Trophoblast cell (in vitro differentiated cells and primary cell): ENCODE measurements at regions not wholly inside any gene's neighbourhood (a gene's known extent, or its start where the extent isn't known, plus 50 kb on each side); places are given as distances from the start of the nearest gene placed in this dataset.

ENCODE experiments used
- DNase-seq, 2 donors: peaks; one replicate each; pipeline ENCODE4 v3.0.0-alpha.2; 2016
- H2AFZ ChIP-seq: 2 replicates; pipeline ENCODE4 v1.6.1; 2013; ENCODE audit warnings: low read length, moderate library complexity, mild to moderate bottlenecking; ENCODE audit not compliant: insufficient read depth, poor library complexity
- H2AK5ac ChIP-seq: 2 replicates; pipeline ENCODE4 v1.6.1; 2013; ENCODE audit warnings: mild to moderate bottlenecking, low read length
- H2BK120ac ChIP-seq: 2 replicates; pipeline ENCODE4 v1.6.1; 2013; ENCODE audit warnings: low read length, mild to moderate bottlenecking, moderate library complexity; ENCODE audit not compliant: insufficient read depth, poor library complexity
- H2BK12ac ChIP-seq: 2 replicates; pipeline ENCODE4 v1.6.1; 2013; ENCODE audit warnings: mild to moderate bottlenecking, low read length, moderate library complexity
- H2BK5ac ChIP-seq: 2 replicates; pipeline ENCODE4 v1.6.1; 2013; ENCODE audit warnings: low read length, low read depth, moderate library complexity, mild to moderate bottlenecking; ENCODE audit not compliant: poor library complexity
- H3K14ac ChIP-seq: 2 replicates; pipeline ENCODE4 v1.6.1; 2013; ENCODE audit warnings: mild to moderate bottlenecking, low read length
- H3K18ac ChIP-seq: 2 replicates; pipeline ENCODE4 v1.6.1; 2013; ENCODE audit warnings: mild to moderate bottlenecking, low read length
- H3K23ac ChIP-seq: 2 replicates; pipeline ENCODE4 v1.6.1; 2013; ENCODE audit warnings: low read length
- H3K27ac ChIP-seq: 2 replicates; pipeline ENCODE4 v1.5.1; 2013; ENCODE audit warnings: low read depth, mild to moderate bottlenecking, inconsistent platforms, low read length, moderate library complexity
- H3K27me3 ChIP-seq: 2 replicates; pipeline ENCODE4 v1.6.1; 2013; ENCODE audit warnings: inconsistent platforms, mild to moderate bottlenecking, low read length, moderate library complexity; ENCODE audit not compliant: insufficient read depth
- H3K36me3 ChIP-seq, 2 experiments: 1 replicate in 1 of 2; 2 replicates in 1 of 2; pipeline ENCODE4 v1.6.1; 2013; ENCODE audit warnings: low read length in 2 of 2, mild to moderate bottlenecking in 2 of 2, moderate library complexity in 1 of 2; ENCODE audit not compliant: insufficient read depth in 2 of 2, control insufficient read depth in 1 of 2
- H3K4ac ChIP-seq: 2 replicates; pipeline ENCODE4 v1.6.1; 2013; ENCODE audit warnings: low read depth, mild to moderate bottlenecking, low read length, moderate library complexity
- H3K4me1 ChIP-seq, 2 experiments: 1 replicate in 1 of 2; 2 replicates in 1 of 2; pipeline ENCODE4 v1.6.1; 2013; ENCODE audit warnings: low read length in 2 of 2, mild to moderate bottlenecking in 2 of 2, moderate library complexity in 1 of 2; ENCODE audit not compliant: insufficient read depth in 2 of 2, control insufficient read depth in 1 of 2
- H3K4me2 ChIP-seq: 2 replicates; pipeline ENCODE4 v1.6.1; 2013; ENCODE audit warnings: inconsistent platforms, mild to moderate bottlenecking, low read length, moderate library complexity
- H3K4me3 ChIP-seq: 2 replicates; pipeline ENCODE4 v1.5.1; 2013; ENCODE audit warnings: mild to moderate bottlenecking, low read depth, low read length, inconsistent platforms
- H3K79me1 ChIP-seq: one replicate; pipeline ENCODE4 v1.6.1; 2013; ENCODE audit warnings: low read length
- H3K79me2 ChIP-seq: 2 replicates; pipeline ENCODE4 v1.6.1; 2013; ENCODE audit warnings: low read length, mild to moderate bottlenecking; ENCODE audit not compliant: control insufficient read depth, insufficient read depth, poor library complexity
- H3K9ac ChIP-seq: 2 replicates; pipeline ENCODE4 v1.6.1; 2013; ENCODE audit warnings: mild to moderate bottlenecking, low read length
- H3K9me3 ChIP-seq: 2 replicates; pipeline ENCODE4 v1.6.1; 2013; ENCODE audit warnings: low read depth, mild to moderate bottlenecking, control low read depth, inconsistent platforms, low read length; ENCODE audit not compliant: insufficient read depth
- H4K12ac ChIP-seq: 2 replicates; pipeline ENCODE4 v1.6.1; 2013; ENCODE audit warnings: low read depth, mild to moderate bottlenecking, low read length, moderate library complexity
- H4K8ac ChIP-seq: 2 replicates; pipeline ENCODE4 v1.6.1; 2013; ENCODE audit warnings: low read depth, mild to moderate bottlenecking, low read length, moderate library complexity
- H4K91ac ChIP-seq: one replicate; pipeline ENCODE4 v1.6.1; 2013; ENCODE audit warnings: low read depth, mild to moderate bottlenecking, low read length, moderate library complexity
- WGBS: extraction: QIAGEN DNeasy Blood & Tissue Kit; methylation state at CpG from one replicate; pipeline ENCODE4 v1.1.7; 2013; ENCODE audit warnings: missing lambda C conversion rate; ENCODE audit not compliant: insufficient read length, insufficient coverage; ENCODE audit errors: extremely low coverage; 5-methylcytosine and 5-hydroxymethylcytosine counted together

DNA sequence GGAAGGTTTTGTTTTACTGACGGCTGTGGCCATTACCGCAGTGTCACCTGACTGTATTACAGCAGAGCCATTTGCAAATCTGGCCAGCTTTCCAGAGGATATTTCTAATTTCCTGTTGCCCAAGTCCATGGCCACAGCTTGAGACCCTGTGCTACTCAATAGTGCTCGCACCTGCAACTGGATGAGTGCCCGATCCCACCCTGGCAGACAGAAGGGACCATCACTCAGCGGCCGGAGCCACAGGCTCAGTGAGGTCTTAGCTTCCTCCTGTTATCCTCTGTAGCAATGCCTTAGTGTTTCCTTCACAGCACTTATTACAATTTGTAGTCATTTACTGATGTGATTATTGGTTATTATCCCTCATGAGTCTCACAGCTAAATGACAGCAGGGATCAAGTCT is 184.8 kb downstream of the LRRN1 start:
- Histone ChIP-seq H3K4me2 (no peak overlapping the region), H4K12ac (no peak overlapping the region), H3K23ac (no peak overlapping the region), H3K9me3 (no peaks in the 10 kb centered on the region), H4K91ac (no peak overlapping the region), H2BK120ac (no peak overlapping the region), H4K8ac (no peak overlapping the region), H3K9ac (no peak overlapping the region), H3K79me1 (no peaks in the 10 kb centered on the region), H3K36me3 (no peaks in the 10 kb centered on the region), H2AFZ (no peak overlapping the region), H3K27ac (no peak overlapping the region), H2AK5ac (no peak overlapping the region), H3K27me3 (no peaks in the 10 kb centered on the region), H3K18ac (no peak overlapping the region), H3K4me3 (no peak overlapping the region), H3K4ac (no peak overlapping the region), H2BK5ac (no peak overlapping the region), H3K14ac (no peak overlapping the region), H2BK12ac (no peak overlapping the region), H3K4me1 (no peaks in the 10 kb centered on the region), H3K79me2 (no peaks in the 10 kb centered on the region)
- WGBS, result no CpG with 5 or more reads among the region's 6 CpGs
- no peak for DNase-seq

DNA sequence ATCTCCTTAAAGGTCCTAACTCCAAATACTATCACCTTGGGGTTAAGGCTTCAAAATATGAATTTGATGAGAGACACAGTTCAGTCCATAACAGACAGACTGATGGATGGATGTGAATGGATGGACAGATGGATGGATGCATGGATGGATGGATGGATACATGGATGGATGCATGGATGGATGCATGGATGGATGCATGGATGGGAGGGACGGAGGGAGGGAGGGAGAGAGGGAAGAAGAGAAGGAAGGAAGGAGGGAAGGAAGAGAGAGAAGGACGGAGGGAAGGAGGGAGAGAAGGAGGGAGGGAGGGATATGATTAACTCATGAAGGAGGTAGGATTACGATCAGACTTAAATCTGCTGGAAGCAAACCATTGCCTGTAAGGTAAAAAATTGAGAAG is 192.4 kb downstream of the LRRN1 start:
- Histone ChIP-seq H4K12ac (no peak overlapping the region), H3K36me3 (no peaks in the 10 kb centered on the region), H3K18ac (no peak overlapping the region), H3K79me2 (no peaks in the 10 kb centered on the region), H3K4me1 (no peaks in the 10 kb centered on the region), H3K4me3 (no peak overlapping the region), H4K91ac (no peak overlapping the region), H2AFZ (no peak overlapping the region), H3K14ac (no peak overlapping the region), H3K9ac (no peak overlapping the region), H3K79me1 (no peaks in the 10 kb centered on the region), H4K8ac (no peak overlapping the region), H2AK5ac (no peak overlapping the region), H3K27me3 (no peaks in the 10 kb centered on the region), H3K4ac (no peak overlapping the region), H3K23ac (no peak overlapping the region), H3K27ac (no peak overlapping the region), H3K9me3 (no peaks in the 10 kb centered on the region), H3K4me2 (no peak overlapping the region), H2BK5ac (no peak overlapping the region), H2BK120ac (no peak overlapping the region), H2BK12ac (no peak overlapping the region)
- 100% methylated on average over 1 of the region's 3 CpGs for WGBS
- DNase-seq, result no peak

DNA sequence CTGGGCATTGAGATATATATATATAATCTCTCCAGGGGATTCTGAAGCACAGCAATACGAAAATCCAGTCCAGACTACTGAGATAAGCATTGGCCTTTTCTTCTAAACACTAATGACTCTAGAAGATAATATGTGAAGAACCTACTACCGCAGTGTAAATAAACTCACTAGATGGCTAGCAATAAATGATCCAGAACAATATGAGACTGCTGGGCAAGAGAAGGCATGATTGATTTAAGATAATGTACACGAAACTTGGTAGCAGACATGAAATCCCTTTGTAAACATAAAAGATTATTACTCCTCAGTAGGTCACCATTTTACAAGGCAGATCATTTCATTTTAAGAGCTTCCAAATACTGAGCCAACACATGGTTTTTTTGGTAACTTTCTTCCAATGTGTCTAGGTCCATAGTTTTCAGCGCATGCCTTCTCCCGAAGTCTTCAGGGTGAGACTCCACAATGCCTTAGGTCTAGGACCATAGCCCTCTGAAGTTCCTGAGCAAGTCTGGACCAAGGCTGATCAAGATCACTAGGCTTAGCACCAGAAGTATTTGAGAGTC is 193.2 kb downstream of the LRRN1 start:
- Histone ChIP-seq H3K4me2 (no peak overlapping the region), H4K12ac (no peak overlapping the region), H3K79me1 (no peaks in the 10 kb centered on the region), H2BK5ac (no peak overlapping the region), H2AFZ (no peak overlapping the region), H2BK120ac (no peak overlapping the region), H2BK12ac (no peak overlapping the region), H3K4ac (no peak overlapping the region), H3K4me1 (no peaks in the 10 kb centered on the region), H3K18ac (no peak overlapping the region), H3K14ac (no peak overlapping the region), H3K79me2 (no peaks in the 10 kb centered on the region), H3K9me3 (no peaks in the 10 kb centered on the region), H3K23ac (no peak overlapping the region), H3K9ac (no peak overlapping the region), H4K8ac (no peak overlapping the region), H3K27me3 (no peaks in the 10 kb centered on the region), H2AK5ac (no peak overlapping the region), H4K91ac (no peak overlapping the region), H3K36me3 (no peaks in the 10 kb centered on the region), H3K27ac (no peak overlapping the region), H3K4me3 (no peak overlapping the region)
- no CpG with 5 or more reads among the region's 5 CpGs for WGBS
- no peak for DNase-seq

DNA sequence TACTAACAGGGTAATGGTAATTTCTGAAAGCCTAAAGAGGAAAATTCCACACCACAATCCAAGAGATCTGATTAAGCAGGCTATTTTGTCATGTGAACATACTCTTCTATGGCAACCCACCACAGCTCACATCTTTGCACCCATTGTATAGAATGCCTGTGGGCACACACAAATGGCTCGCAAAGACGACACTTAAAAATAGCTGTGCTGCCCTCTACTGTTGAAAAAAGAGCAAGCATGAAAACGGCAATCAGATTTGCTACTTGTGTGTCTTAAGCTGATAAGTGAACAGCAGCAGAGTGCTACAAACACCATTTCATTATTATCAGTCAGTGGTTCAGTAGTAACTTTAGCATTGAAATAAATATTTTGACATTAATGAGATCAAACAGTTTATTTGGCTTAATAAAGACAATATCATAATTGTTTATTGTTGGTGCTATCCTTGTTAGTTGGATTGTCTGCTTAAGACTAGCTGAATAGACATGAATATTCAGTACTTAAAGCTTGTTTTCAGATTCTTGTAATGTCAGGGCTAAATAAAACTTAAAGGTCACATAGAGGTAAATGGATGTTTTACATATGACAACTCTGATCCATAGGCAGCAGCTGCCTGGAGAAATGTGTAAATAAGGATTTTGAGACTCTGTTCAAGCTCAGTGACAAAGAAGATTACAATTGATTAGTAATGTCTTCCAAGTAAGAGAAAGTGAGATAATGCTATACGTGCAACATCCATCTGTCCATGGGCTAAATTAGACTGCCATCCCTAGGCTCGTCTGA is 199.1 kb downstream of the LRRN1 start:
- no peaks in the 10 kb centered on the region for H3K36me3 ChIP-seq
- no peaks in the 10 kb centered on the region for H3K4me1 ChIP-seq
- no peak overlapping the region for H2AK5ac ChIP-seq
- no peak overlapping the region for H4K91ac ChIP-seq
- H3K14ac ChIP-seq, result no peak overlapping the region
- no peak overlapping the region for H4K12ac ChIP-seq
- no peaks in the 10 kb centered on the region for H3K79me1 ChIP-seq
- H3K4me3 ChIP-seq, result no peak overlapping the region
- no peak overlapping the region for H3K18ac ChIP-seq
- H3K9me3 ChIP-seq, result no peaks in the 10 kb centered on the region
- no peaks in the 10 kb centered on the region for H3K79me2 ChIP-seq
- H3K4me2 ChIP-seq, result no peak overlapping the region
- H4K8ac ChIP-seq, result no peak overlapping the region
- no peak overlapping the region for H3K27ac ChIP-seq
- no peak overlapping the region for H2BK120ac ChIP-seq
- no peak overlapping the region for H2BK5ac ChIP-seq
- WGBS, result no CpG with 5 or more reads among the region's 5 CpGs
- H2AFZ ChIP-seq, result no peak overlapping the region
- H3K27me3 ChIP-seq, result no peaks in the 10 kb centered on the region
- no peak overlapping the region for H3K9ac ChIP-seq
- peak; percentile 52 to 89 for DNase-seq
- H2BK12ac ChIP-seq, result no peak overlapping the region
- no peak overlapping the region for H3K4ac ChIP-seq
- H3K23ac ChIP-seq, result no peak overlapping the region
